ENCODE measurements at regions not wholly inside any gene's neighbourhood (a gene's known extent, or its start where the extent isn't known, plus 50 kb on each side); places are given as distances from the start of the nearest gene placed in this dataset.

- H3K36me3 ChIP-seq (replicated peaks; ENCODE audit: insufficient read depth, low read depth): no peaks in the 10 kb centered on the region
- H2AFZ ChIP-seq: no peak overlapping the region
- peaks cover 3% of the 10 kb centered on the region for H3K9me3 ChIP-seq (ENCODE audit: low read depth)
- no peaks in the 10 kb centered on the region for H3K79me2 ChIP-seq
- H3K4me3 ChIP-seq: no peak overlapping the region
- peaks cover 48% of the 10 kb centered on the region for H3K4me1 ChIP-seq (ENCODE audit: insufficient read depth)
- DNase-seq (ENCODE audit: low spot score): peak; percentile 47
- H4K20me1 ChIP-seq (ENCODE audit: insufficient read depth, poor library complexity, severe bottlenecking): no peaks in the 10 kb centered on the region
- peak overlapping the region; percentile 51 for H3K4me2 ChIP-seq
- TF ChIP-seq CTCF (IDR thresholded peaks at IDR 0.05; ENCODE audit: poor library complexity): no peak
- no peak for TF ChIP-seq EZH2 (IDR thresholded peaks at IDR 0.05; ENCODE audit: borderline replicate concordance)
- TF ChIP-seq EZH2phosphoT487 (IDR thresholded peaks at IDR 0.05; ENCODE audit: low read depth, severe bottlenecking, unreplicated experiment): no peak
- H3K27ac ChIP-seq: peak overlapping the region; percentile 91
- H3K9me2 ChIP-seq (replicated peaks; ENCODE audit: insufficient read depth): no peaks in the 10 kb centered on the region
- WGBS (ENCODE audit: low lambda C conversion rate, missing lambda C conversion rate): 31% methylated on average over 3 of the region's 3 CpGs
- H3K27me3 ChIP-seq: no peaks in the 10 kb centered on the region
Measured at GRCh38 chr18:22018366-22018765, 151.0 kb upstream of the GATA6 start.

- no peaks in the 10 kb centered on the region for H3K36me3 ChIP-seq (replicated peaks; ENCODE audit: insufficient read depth, low read depth)
- no peak overlapping the region for H2AFZ ChIP-seq
- no peaks in the 10 kb centered on the region for H3K9me2 ChIP-seq (replicated peaks; ENCODE audit: insufficient read depth)
- WGBS (ENCODE audit: low lambda C conversion rate, missing lambda C conversion rate): 83% methylated on average over 5 of the region's 5 CpGs
- no peaks in the 10 kb centered on the region for H4K20me1 ChIP-seq (ENCODE audit: insufficient read depth, poor library complexity, severe bottlenecking)
- no peaks in the 10 kb centered on the region for H3K79me2 ChIP-seq
- H3K4me3 ChIP-seq: no peak overlapping the region
- peak overlapping the region; percentile 91 for H3K27ac ChIP-seq
- no peak overlapping the region for H3K4me2 ChIP-seq
- no peaks in the 10 kb centered on the region for H3K9me3 ChIP-seq (ENCODE audit: low read depth)
- peaks cover 48% of the 10 kb centered on the region for H3K4me1 ChIP-seq (ENCODE audit: insufficient read depth)
- H3K27me3 ChIP-seq: no peaks in the 10 kb centered on the region
- no peak for TF ChIP-seq EZH2 (IDR thresholded peaks at IDR 0.05; ENCODE audit: borderline replicate concordance)
- TF ChIP-seq CTCF (IDR thresholded peaks at IDR 0.05; ENCODE audit: poor library complexity): no peak
- TF ChIP-seq EZH2phosphoT487 (IDR thresholded peaks at IDR 0.05; ENCODE audit: low read depth, severe bottlenecking, unreplicated experiment): no peak
- DNase-seq (ENCODE audit: low spot score): no peak
Measured at GRCh38 chr18:22019193-22019592, 150.2 kb upstream of the GATA6 start.

GRCh38 chr18:22020127-22020866 lies 149.1 kb upstream of the GATA6 start:
- Histone ChIP-seq H3K9me2 (replicated peaks; ENCODE audit: insufficient read depth) (no peaks in the 10 kb centered on the region), H3K9me3 (ENCODE audit: low read depth) (no peaks in the 10 kb centered on the region), H3K4me3 (no peak overlapping the region), H3K4me1 (ENCODE audit: insufficient read depth) (peaks cover 48% of the 10 kb centered on the region), H3K4me2 (peak overlapping the region; percentile 53), H2AFZ (no peak overlapping the region), H3K27me3 (no peaks in the 10 kb centered on the region), H4K20me1 (ENCODE audit: insufficient read depth, poor library complexity, severe bottlenecking) (no peaks in the 10 kb centered on the region), H3K79me2 (no peaks in the 10 kb centered on the region), H3K36me3 (replicated peaks; ENCODE audit: insufficient read depth, low read depth) (no peaks in the 10 kb centered on the region), H3K27ac (peak overlapping the region; percentile 91)
- WGBS (ENCODE audit: low lambda C conversion rate, missing lambda C conversion rate): 38% methylated on average over 12 of the region's 12 CpGs
- no peak for TF ChIP-seq CTCF (IDR thresholded peaks at IDR 0.05; ENCODE audit: poor library complexity)
- TF ChIP-seq EZH2 (IDR thresholded peaks at IDR 0.05; ENCODE audit: borderline replicate concordance): no peak
- TF ChIP-seq EZH2phosphoT487 (IDR thresholded peaks at IDR 0.05; ENCODE audit: low read depth, severe bottlenecking, unreplicated experiment): no peak
- DNase-seq (ENCODE audit: low spot score): peak; percentile 72

Data from hepatocyte (in vitro differentiated cells).